PC-3 (cell line): ENCODE measurements at regions not wholly inside any gene's neighbourhood (a gene's known extent, or its start where the extent isn't known, plus 50 kb on each side); places are given as distances from the start of the nearest gene placed in this dataset.

Experiments
- ATAC-seq: fragments of 200-7000 bp; cut with Tn5 transposase; 2 replicates; pipeline ENCODE4 v1.9.1; 2020; ENCODE audit warnings: mild to moderate bottlenecking, moderate library complexity
- BruUV-seq: library from RNA; stranded (reverse); fragments of 400-500 nt; replicated peaks from 2 replicates; lab custom pipeline; 2021; lab: Mats Ljungman, UMichigan
- CTCF ChIA-PET: fragments of 300-600 bp; sonication (Branson Sonifier 250); formaldehyde crosslinking; loops from one replicate; lab custom pipeline; 2022; ENCODE audit warnings: antibody characterized with exemption; lab: Charles Lee
- POLR2A ChIA-PET: fragments of 300-600 bp; sonication (Branson Sonifier 250); formaldehyde crosslinking; loops from one replicate; lab custom pipeline; 2022; ENCODE audit warnings: antibody characterized with exemption; ENCODE audit not compliant: unreplicated experiment; lab: Charles Lee
- DNase-seq: peaks from one replicate; pipeline ENCODE4 v3.0.0-alpha.2; 2015
- H2AFZ ChIP-seq: fragments of 300-600 bp; sonication (generic); 2 replicates; pipeline ENCODE4 v1.6.0; 2016; ENCODE audit warnings: antibody characterized with exemption, low read length
- H3F3A ChIP-seq: fragments of 300-600 bp; sonication (generic); one replicate; pipeline ENCODE4 v1.6.0; 2017; ENCODE audit warnings: antibody characterized with exemption, low read length, control low read depth, mild to moderate bottlenecking; ENCODE audit not compliant: unreplicated experiment
- H3K27ac ChIP-seq: fragments of 300-600 bp; sonication (generic); 2 replicates; pipeline ENCODE4 v1.5.1; 2016; ENCODE audit warnings: mild to moderate bottlenecking, low read length
- H3K27me3 ChIP-seq: fragments of 300-600 bp; sonication (generic); 2 replicates; pipeline ENCODE4 v1.6.1; 2016; ENCODE audit warnings: low read length, mixed read lengths
- H3K36me3 ChIP-seq: fragments of 300-600 bp; sonication (generic); 2 replicates; pipeline ENCODE4 v1.6.1; 2016; ENCODE audit warnings: low read depth, mixed run types, low read length, mixed read lengths
- H3K4me1 ChIP-seq: fragments of 300-600 bp; sonication (generic); 2 replicates; pipeline ENCODE4 v1.5.1; 2016; ENCODE audit warnings: low read length; ENCODE audit not compliant: insufficient read depth
- H3K4me2 ChIP-seq: fragments of 300-600 bp; sonication (generic); 2 replicates; pipeline ENCODE4 v1.6.0; 2016; ENCODE audit warnings: low read length
- H3K4me3 ChIP-seq: fragments of 300-600 bp; sonication (generic); 2 replicates; pipeline ENCODE4 v1.5.1; 2016; ENCODE audit warnings: mild to moderate bottlenecking, low read length, mixed read lengths
- H3K79me2 ChIP-seq: fragments of 300-600 bp; sonication (generic); 2 replicates; pipeline ENCODE4 v1.6.1; 2017; ENCODE audit warnings: low read length, mixed read lengths
- H3K9ac ChIP-seq: fragments of 300-600 bp; sonication (generic); 2 replicates; pipeline ENCODE4 v1.6.0; 2016; ENCODE audit warnings: mild to moderate bottlenecking, low read length
- H3K9me2 ChIP-seq: fragments of 300-600 bp; sonication (generic); replicated peaks from 2 replicates; pipeline ENCODE4 v1.6.1; 2016; ENCODE audit warnings: mixed run types, low read length, mixed read lengths
- H3K9me3 ChIP-seq: fragments of 300-600 bp; sonication (generic); 2 replicates; pipeline ENCODE4 v1.6.1; 2016; ENCODE audit warnings: low read length, mixed read lengths
- H4K20me1 ChIP-seq: fragments of 300-600 bp; sonication (generic); 2 replicates; pipeline ENCODE4 v1.6.1; 2016; ENCODE audit warnings: low read length, mixed read lengths
- CTCF ChIP-seq: fragments of 300-600 bp; sonication (generic); conservative IDR thresholded peaks from 2 replicates; pipeline ENCODE4 v1.5.1; 2017; ENCODE audit warnings: antibody characterized with exemption, low read depth, mild to moderate bottlenecking, low read length
- EZH2 ChIP-seq: fragments of 300-600 bp; sonication (generic); IDR thresholded peaks from one replicate; pipeline ENCODE4 v1.6.1; 2017; ENCODE audit warnings: antibody characterized with exemption, mild to moderate bottlenecking, low read length; ENCODE audit not compliant: unreplicated experiment
- EZH2phosphoT487 ChIP-seq: fragments of 300-600 bp; sonication (generic); IDR thresholded peaks from 2 replicates; pipeline ENCODE4 v1.6.1; 2018; ENCODE audit warnings: mild to moderate bottlenecking, antibody characterized with exemption, low read length, borderline replicate concordance
- intact Hi-C: fragments of 100-400 bp; cut with micrococcal nuclease; formaldehyde crosslinking; loops from 2 replicates; pipeline ENCODE4 v1.9.0; 2023

- ChIA-PET POLR2A (no interaction called here), CTCF (no interaction called here)
- no peaks in the 10 kb centered on the region for H3K9me3 ChIP-seq
- no peaks in the 10 kb centered on the region for H3F3A ChIP-seq
- H2AFZ ChIP-seq = no peak overlapping the region
- no peaks in the 10 kb centered on the region for H3K36me3 ChIP-seq
- H4K20me1 ChIP-seq = no peaks in the 10 kb centered on the region
- H3K27ac ChIP-seq = no peak overlapping the region
- no peak overlapping the region for H3K9ac ChIP-seq
- no peak overlapping the region for H3K4me3 ChIP-seq
- H3K27me3 ChIP-seq = no peaks in the 10 kb centered on the region
- BruUV-seq = no TSS peak
- peaks cover 7% of the 10 kb centered on the region for H3K4me1 ChIP-seq
- no peak for ATAC-seq
- intact Hi-C loops = loop anchor here (10.0 kb wide), 1 partner anchor 119 kb away; no protein-coding TSS in a partner anchor
- TF ChIP-seq EZH2phosphoT487 (no peak), EZH2 (no peak), CTCF (no peak)
- H3K9me2 ChIP-seq = no peaks in the 10 kb centered on the region
- H3K4me2 ChIP-seq = no peak overlapping the region
- H3K79me2 ChIP-seq = no peaks in the 10 kb centered on the region
- no peak for DNase-seq
Observed at GRCh38 chr10:21393931-21394330, 131.6 kb downstream of the SKIDA1 start.

GRCh38 chr10:21388589-21388988 is 136.9 kb downstream of the SKIDA1 start:
- DNase-seq = no peak
- no TSS peak for BruUV-seq
- Histone ChIP-seq H2AFZ (no peak overlapping the region), H3K4me3 (no peak overlapping the region), H3K9ac (no peak overlapping the region), H3F3A (no peaks in the 10 kb centered on the region), H3K36me3 (no peaks in the 10 kb centered on the region), H3K79me2 (no peaks in the 10 kb centered on the region), H3K9me2 (no peaks in the 10 kb centered on the region), H4K20me1 (no peaks in the 10 kb centered on the region), H3K4me1 (no peaks in the 10 kb centered on the region), H3K4me2 (no peak overlapping the region), H3K9me3 (no peaks in the 10 kb centered on the region), H3K27ac (no peak overlapping the region), H3K27me3 (no peaks in the 10 kb centered on the region)
- ATAC-seq = no peak
- intact Hi-C loops = no loop called here
- CTCF ChIA-PET = no interaction called here
- POLR2A ChIA-PET = no interaction called here
- TF ChIP-seq EZH2phosphoT487 (no peak), CTCF (no peak), EZH2 (no peak)

GRCh38 chr10:21387868-21388267 is 137.6 kb downstream of the SKIDA1 start:
- intact Hi-C loops = no loop called here
- H3K9ac ChIP-seq = no peak overlapping the region
- no peaks in the 10 kb centered on the region for H3K9me3 ChIP-seq
- no peak for DNase-seq
- no peaks in the 10 kb centered on the region for H3K4me1 ChIP-seq
- TF ChIP-seq EZH2 (no peak), CTCF (no peak), EZH2phosphoT487 (no peak)
- H3K36me3 ChIP-seq = no peaks in the 10 kb centered on the region
- H4K20me1 ChIP-seq = no peaks in the 10 kb centered on the region
- BruUV-seq = no TSS peak
- H3K4me2 ChIP-seq = no peak overlapping the region
- H3K27me3 ChIP-seq = no peaks in the 10 kb centered on the region
- ChIA-PET POLR2A (interaction anchor here (0.6 kb wide), 1 partner anchor 290 kb away, joined by 6 read pairs; no protein-coding TSS in a partner anchor), CTCF (no interaction called here)
- no peak overlapping the region for H2AFZ ChIP-seq
- no peaks in the 10 kb centered on the region for H3K79me2 ChIP-seq
- no peaks in the 10 kb centered on the region for H3F3A ChIP-seq
- H3K4me3 ChIP-seq = no peak overlapping the region
- ATAC-seq = no peak
- H3K9me2 ChIP-seq = no peaks in the 10 kb centered on the region
- no peak overlapping the region for H3K27ac ChIP-seq
